ENCODE measurements at regions not wholly inside any gene's neighbourhood (a gene's known extent, or its start where the extent isn't known, plus 50 kb on each side); places are given as distances from the start of the nearest gene placed in this dataset.
"Not testable (repeated sequence)": the region's sequence is repeated elsewhere in the genome, so short reads cannot be mapped to it uniquely, and the experiment has no call there.

- H3K9me3 Mint-ChIP-seq; intact Hi-C loops (cut with micrococcal nuclease); H3K27ac Mint-ChIP-seq; H3K27me3 Mint-ChIP-seq; H3K36me3 Mint-ChIP-seq (ENCODE audit: low read depth); H3K4me3 Mint-ChIP-seq; DNase-seq; H3K4me1 Mint-ChIP-seq: not testable (repeated sequence)
Observed at GRCh38 chr5:92823551-92823950, 757.5 kb downstream of the NR2F1-AS1 start.

- DNase-seq, result no peak
- no peaks in the 10 kb centered on the region for H3K9me3 Mint-ChIP-seq
- no peaks in the 10 kb centered on the region for H3K4me1 Mint-ChIP-seq
- no peak overlapping the region for H3K27ac Mint-ChIP-seq
- no peaks in the 10 kb centered on the region for H3K36me3 Mint-ChIP-seq (ENCODE audit: low read depth)
- no peak overlapping the region for H3K4me3 Mint-ChIP-seq
- intact Hi-C loops (cut with micrococcal nuclease), result no loop called here
- H3K27me3 Mint-ChIP-seq, result no peaks in the 10 kb centered on the region
Observed at GRCh38 chr5:92822183-92822582, 758.8 kb downstream of the NR2F1-AS1 start.

- H3K4me3 Mint-ChIP-seq, result no peak overlapping the region
- no peak for DNase-seq
- H3K27me3 Mint-ChIP-seq, result no peaks in the 10 kb centered on the region
- H3K9me3 Mint-ChIP-seq, result no peaks in the 10 kb centered on the region
- intact Hi-C loops (cut with micrococcal nuclease), result no loop called here
- H3K36me3 Mint-ChIP-seq (ENCODE audit: low read depth), result no peaks in the 10 kb centered on the region
- H3K27ac Mint-ChIP-seq, result no peak overlapping the region
- no peaks in the 10 kb centered on the region for H3K4me1 Mint-ChIP-seq
Observed at GRCh38 chr5:92809855-92810465, 771.1 kb downstream of the NR2F1-AS1 start.

- H3K4me1 Mint-ChIP-seq, result no peaks in the 10 kb centered on the region
- DNase-seq, result no peak
- H3K27me3 Mint-ChIP-seq, result no peaks in the 10 kb centered on the region
- no peaks in the 10 kb centered on the region for H3K9me3 Mint-ChIP-seq
- no peak overlapping the region for H3K27ac Mint-ChIP-seq
- H3K4me3 Mint-ChIP-seq, result no peak overlapping the region
- no peaks in the 10 kb centered on the region for H3K36me3 Mint-ChIP-seq (ENCODE audit: low read depth)
- intact Hi-C loops (cut with micrococcal nuclease), result no loop called here
Observed at GRCh38 chr5:92808474-92808873, 772.5 kb downstream of the NR2F1-AS1 start.

GRCh38 chr5:92807085-92807484 is 773.9 kb downstream of the NR2F1-AS1 start:
- Mint-ChIP-seq H3K4me1 (no peaks in the 10 kb centered on the region), H3K9me3 (no peaks in the 10 kb centered on the region), H3K36me3 (ENCODE audit: low read depth) (no peaks in the 10 kb centered on the region), H3K4me3 (no peak overlapping the region), H3K27me3 (no peaks in the 10 kb centered on the region), H3K27ac (no peak overlapping the region)
- intact Hi-C loops (cut with micrococcal nuclease), result no loop called here
- no peak for DNase-seq

- intact Hi-C loops (cut with micrococcal nuclease), result no loop called here
- H3K36me3 Mint-ChIP-seq (ENCODE audit: low read depth), result no peaks in the 10 kb centered on the region
- H3K27ac Mint-ChIP-seq, result no peak overlapping the region
- H3K9me3 Mint-ChIP-seq, result no peaks in the 10 kb centered on the region
- H3K4me3 Mint-ChIP-seq, result no peak overlapping the region
- no peaks in the 10 kb centered on the region for H3K4me1 Mint-ChIP-seq
- DNase-seq, result no peak
- H3K27me3 Mint-ChIP-seq, result no peaks in the 10 kb centered on the region
Observed at GRCh38 chr5:92805446-92805845, 775.6 kb downstream of the NR2F1-AS1 start.

- no peak overlapping the region for H3K27ac Mint-ChIP-seq
- H3K4me1 Mint-ChIP-seq, result no peaks in the 10 kb centered on the region
- no peak for DNase-seq
- no peaks in the 10 kb centered on the region for H3K36me3 Mint-ChIP-seq (ENCODE audit: low read depth)
- intact Hi-C loops (cut with micrococcal nuclease), result no loop called here
- no peak overlapping the region for H3K4me3 Mint-ChIP-seq
- no peaks in the 10 kb centered on the region for H3K9me3 Mint-ChIP-seq
- no peaks in the 10 kb centered on the region for H3K27me3 Mint-ChIP-seq
Observed at GRCh38 chr5:92801911-92802310, 779.1 kb downstream of the NR2F1-AS1 start.

- H3K36me3 Mint-ChIP-seq (ENCODE audit: low read depth), result no peaks in the 10 kb centered on the region
- H3K9me3 Mint-ChIP-seq, result no peaks in the 10 kb centered on the region
- no peak for DNase-seq
- no peaks in the 10 kb centered on the region for H3K27me3 Mint-ChIP-seq
- no peak overlapping the region for H3K27ac Mint-ChIP-seq
- no peak overlapping the region for H3K4me3 Mint-ChIP-seq
- intact Hi-C loops (cut with micrococcal nuclease), result no loop called here
- H3K4me1 Mint-ChIP-seq, result no peaks in the 10 kb centered on the region
Observed at GRCh38 chr5:92800365-92800764, 780.7 kb downstream of the NR2F1-AS1 start.

GRCh38 chr5:92795633-92796032 is 785.4 kb downstream of the NR2F1-AS1 start:
- no peaks in the 10 kb centered on the region for H3K27me3 Mint-ChIP-seq
- H3K4me3 Mint-ChIP-seq, result no peak overlapping the region
- peaks cover 6% of the 10 kb centered on the region for H3K9me3 Mint-ChIP-seq
- H3K36me3 Mint-ChIP-seq (ENCODE audit: low read depth), result no peaks in the 10 kb centered on the region
- no peaks in the 10 kb centered on the region for H3K4me1 Mint-ChIP-seq
- no peak for DNase-seq
- no peak overlapping the region for H3K27ac Mint-ChIP-seq
- intact Hi-C loops (cut with micrococcal nuclease), result no loop called here

- no peaks in the 10 kb centered on the region for H3K4me1 Mint-ChIP-seq
- DNase-seq, result no peak
- H3K27me3 Mint-ChIP-seq, result no peaks in the 10 kb centered on the region
- H3K27ac Mint-ChIP-seq, result no peak overlapping the region
- no peak overlapping the region for H3K4me3 Mint-ChIP-seq
- intact Hi-C loops (cut with micrococcal nuclease), result no loop called here
- no peaks in the 10 kb centered on the region for H3K36me3 Mint-ChIP-seq (ENCODE audit: low read depth)
- H3K9me3 Mint-ChIP-seq, result no peaks in the 10 kb centered on the region
Observed at GRCh38 chr5:92780057-92780456, 801.0 kb downstream of the NR2F1-AS1 start.

GRCh38 chr5:92779536-92779935 is 801.5 kb downstream of the NR2F1-AS1 start:
- H3K4me1 Mint-ChIP-seq, result no peaks in the 10 kb centered on the region
- intact Hi-C loops (cut with micrococcal nuclease), result no loop called here
- no peak overlapping the region for H3K4me3 Mint-ChIP-seq
- H3K9me3 Mint-ChIP-seq, result no peaks in the 10 kb centered on the region
- no peak overlapping the region for H3K27ac Mint-ChIP-seq
- no peaks in the 10 kb centered on the region for H3K36me3 Mint-ChIP-seq (ENCODE audit: low read depth)
- H3K27me3 Mint-ChIP-seq, result no peaks in the 10 kb centered on the region
- DNase-seq, result no peak

- Mint-ChIP-seq H3K9me3 (no peaks in the 10 kb centered on the region), H3K4me3 (no peak overlapping the region), H3K27me3 (no peaks in the 10 kb centered on the region), H3K4me1 (no peaks in the 10 kb centered on the region), H3K36me3 (ENCODE audit: low read depth) (no peaks in the 10 kb centered on the region), H3K27ac (no peak overlapping the region)
- no peak for DNase-seq
- intact Hi-C loops (cut with micrococcal nuclease), result no loop called here
Observed at GRCh38 chr5:92778261-92778660, 802.8 kb downstream of the NR2F1-AS1 start.

GRCh38 chr5:92777421-92777820 is 803.6 kb downstream of the NR2F1-AS1 start:
- intact Hi-C loops (cut with micrococcal nuclease), result no loop called here
- Mint-ChIP-seq H3K4me1 (no peaks in the 10 kb centered on the region), H3K9me3 (no peaks in the 10 kb centered on the region), H3K4me3 (no peak overlapping the region), H3K36me3 (ENCODE audit: low read depth) (no peaks in the 10 kb centered on the region), H3K27ac (no peak overlapping the region), H3K27me3 (no peaks in the 10 kb centered on the region)
- DNase-seq, result no peak

- H3K4me1 Mint-ChIP-seq, result no peaks in the 10 kb centered on the region
- DNase-seq, result no peak
- H3K27me3 Mint-ChIP-seq, result no peaks in the 10 kb centered on the region
- H3K27ac Mint-ChIP-seq, result no peak overlapping the region
- no peaks in the 10 kb centered on the region for H3K36me3 Mint-ChIP-seq (ENCODE audit: low read depth)
- intact Hi-C loops (cut with micrococcal nuclease), result no loop called here
- H3K4me3 Mint-ChIP-seq, result no peak overlapping the region
- no peaks in the 10 kb centered on the region for H3K9me3 Mint-ChIP-seq
Observed at GRCh38 chr5:92775711-92776615, 805.1 kb downstream of the NR2F1-AS1 start.

Data from activated CD4-positive, alpha-beta T cell treated with anti-CD3 and anti-CD28 coated beads, Interleukin-2, amount 10 ng/mL, durations not matched to agents 24 days and 14 days (primary cell).